SHP77 treated with DMSO at 0.1 percent for 48 hours (cell line): ENCODE measurements at regions not wholly inside any gene's neighbourhood (a gene's known extent, or its start where the extent isn't known, plus 50 kb on each side); places are given as distances from the start of the nearest gene placed in this dataset.

ENCODE experiments used
- DNase-seq: peaks from one replicate; lab custom pipeline; 2025; lab: John Stamatoyannopoulos, UW

GRCh38 chr17:70871180-70871818 is 702.0 kb downstream of the KCNJ2 start:
- DNase-seq = no peak

- no peak for DNase-seq
These were observed 702.8 kb downstream of the KCNJ2 start for GRCh38 chr17:70872103-70872502.

GRCh38 chr17:70875729-70876310 is 706.5 kb downstream of the KCNJ2 start:
- no peak for DNase-seq

GRCh38 chr17:70878879-70879278 is 709.5 kb downstream of the KCNJ2 start:
- no peak for DNase-seq

DNA sequence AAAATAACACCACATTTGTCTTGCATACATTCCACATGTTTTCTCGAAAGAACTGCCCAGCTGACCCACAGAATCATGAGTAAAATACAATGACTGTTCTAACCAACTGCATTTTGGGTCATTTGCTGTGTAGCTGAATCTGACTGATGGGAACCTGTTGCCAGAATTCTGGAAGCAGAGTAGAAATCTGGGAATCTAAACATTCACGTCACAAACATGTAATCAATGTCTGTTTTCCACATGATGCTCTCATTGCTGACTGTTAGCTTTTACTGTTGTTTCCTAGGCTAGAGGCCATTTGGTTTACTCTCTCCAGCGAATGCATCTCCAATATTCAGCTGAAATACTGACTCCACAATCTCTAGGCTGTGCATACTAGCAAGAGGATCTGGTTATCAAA is 710.1 kb downstream of the KCNJ2 start:
- no peak for DNase-seq

DNA sequence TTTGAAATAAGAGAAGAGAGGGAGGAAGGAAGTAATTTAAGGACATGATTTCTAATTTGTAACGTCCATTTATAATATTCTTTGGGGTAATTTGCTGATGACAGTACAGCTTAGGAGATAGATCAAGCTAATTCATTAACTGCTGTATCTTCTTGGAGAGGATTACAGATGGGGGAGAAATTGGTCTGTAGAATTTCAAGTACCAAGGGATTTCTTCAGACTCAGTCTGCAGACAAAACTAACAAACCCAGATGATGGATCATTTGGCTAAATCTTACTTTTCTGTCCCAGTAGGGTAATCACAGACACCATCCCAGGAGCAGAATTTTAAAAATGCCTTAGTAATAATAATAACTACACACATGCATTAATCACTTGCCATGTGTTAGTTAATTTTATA is 711.8 kb downstream of the KCNJ2 start:
- DNase-seq = no peak

DNA sequence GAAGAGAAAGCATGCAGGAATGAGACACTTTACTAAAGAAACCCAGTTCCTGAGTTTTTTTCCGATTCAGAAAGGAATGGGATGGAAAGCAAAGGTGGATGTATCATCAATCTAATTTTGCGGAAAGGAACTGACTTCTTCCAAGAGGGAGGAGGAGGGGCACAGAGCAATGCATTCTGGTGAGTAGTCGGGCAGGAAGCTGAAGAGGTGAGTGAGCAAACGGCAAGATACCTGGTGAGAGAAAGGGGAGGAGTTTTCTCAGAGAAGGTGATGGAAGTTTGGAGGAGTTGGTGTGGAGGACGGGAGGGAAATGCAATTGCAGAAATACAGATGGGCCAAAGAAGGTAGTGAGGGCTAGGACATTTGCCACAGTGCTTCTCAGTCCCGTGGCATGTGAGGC is 713.2 kb downstream of the KCNJ2 start:
- no peak for DNase-seq

GRCh38 chr17:70886648-70887047 is 717.3 kb downstream of the KCNJ2 start:
- no peak for DNase-seq

- DNase-seq = no peak
These were observed 719.0 kb downstream of the KCNJ2 start for GRCh38 chr17:70888324-70888723.

- no peak for DNase-seq
These were observed 722.0 kb downstream of the KCNJ2 start for GRCh38 chr17:70891306-70891705.

- no peak for DNase-seq
These were observed 723.2 kb downstream of the KCNJ2 start for GRCh38 chr17:70892527-70892926.

- no peak for DNase-seq
These were observed 727.5 kb downstream of the KCNJ2 start for GRCh38 chr17:70896843-70897242.

GRCh38 chr17:70897446-70897845 is 728.1 kb downstream of the KCNJ2 start:
- DNase-seq = no peak

- no peak for DNase-seq
These were observed 732.5 kb downstream of the KCNJ2 start for GRCh38 chr17:70901870-70902269.

DNA sequence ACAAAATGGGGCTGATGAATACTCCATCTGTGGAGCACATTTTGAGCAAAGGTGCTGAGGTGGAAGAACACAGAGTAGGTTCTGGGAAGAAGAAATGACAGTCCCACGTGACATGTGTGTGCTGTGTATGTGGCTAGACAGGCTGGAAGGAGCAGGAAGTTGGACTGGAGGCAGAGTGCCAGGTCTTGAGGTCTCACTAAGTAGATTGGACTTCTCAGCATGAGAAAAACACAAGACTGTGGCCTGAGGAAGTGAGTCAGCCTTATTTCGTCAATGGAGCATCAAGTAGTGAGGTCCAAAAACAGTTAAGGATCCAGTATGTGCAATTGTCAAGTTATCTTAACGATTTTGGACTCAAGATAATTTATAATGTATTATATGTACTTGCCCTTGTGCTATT is 736.5 kb downstream of the KCNJ2 start:
- no peak for DNase-seq

DNA sequence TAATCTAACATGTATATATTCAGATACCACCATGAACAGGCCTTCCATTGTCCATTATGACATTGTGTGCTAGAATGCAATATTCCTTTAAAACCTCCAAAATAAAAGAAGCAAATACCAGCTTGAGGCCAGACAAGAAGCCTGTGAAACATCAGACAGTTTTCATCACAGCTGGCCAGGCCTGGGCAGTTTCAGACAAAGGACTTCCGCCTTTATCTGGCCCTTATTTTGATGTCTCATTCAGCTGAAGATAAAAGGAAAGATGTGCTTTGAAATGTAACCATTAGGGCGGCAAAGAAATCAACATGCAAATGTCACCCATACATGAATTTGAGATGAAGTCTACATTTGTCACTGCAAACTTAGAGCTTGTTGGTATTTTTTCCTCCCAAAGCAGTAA is 737.5 kb downstream of the KCNJ2 start:
- no peak for DNase-seq

DNA sequence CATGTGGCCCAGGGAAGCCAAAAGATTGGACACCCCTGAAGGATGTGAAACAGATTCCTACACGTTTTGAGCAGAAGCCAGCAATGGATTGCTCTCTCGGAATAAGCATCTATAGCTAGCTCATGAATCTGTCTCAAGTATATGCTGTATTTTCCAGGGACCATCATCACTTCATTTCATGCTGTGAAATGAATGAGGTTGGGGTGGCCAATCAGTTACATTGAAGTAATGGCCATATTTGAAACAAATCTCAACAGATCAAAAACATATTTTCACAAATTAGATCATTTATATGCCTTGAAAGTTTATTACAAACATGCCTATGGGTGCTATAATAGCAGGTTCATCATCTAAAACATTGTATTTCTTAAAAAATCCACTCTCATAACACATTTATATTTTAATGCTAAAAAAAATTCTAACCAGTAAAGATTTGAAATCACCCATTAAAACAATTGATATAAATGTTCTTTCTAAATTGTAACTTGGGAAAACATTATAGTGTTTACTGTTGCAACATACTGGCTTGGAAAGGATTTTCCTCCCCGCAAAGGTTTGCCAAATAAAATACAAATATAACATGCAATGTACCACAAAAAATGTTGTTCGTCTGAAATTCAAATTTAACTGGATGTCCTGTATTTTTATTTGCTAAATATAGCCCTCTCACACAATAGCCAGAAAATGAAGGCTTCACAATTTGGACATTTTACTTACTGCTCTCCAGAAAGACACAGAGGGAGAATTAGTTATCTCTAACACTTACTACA is 743.6 kb downstream of the KCNJ2 start:
- DNase-seq = no peak

GRCh38 chr17:70916469-70916868 is 747.1 kb downstream of the KCNJ2 start:
- DNase-seq = no peak

GRCh38 chr17:70919241-70919640 is 749.9 kb downstream of the KCNJ2 start:
- no peak for DNase-seq

GRCh38 chr17:70920416-70920815 is 751.1 kb downstream of the KCNJ2 start:
- DNase-seq = no peak

- no peak for DNase-seq
These were observed 752.9 kb downstream of the KCNJ2 start for GRCh38 chr17:70922268-70922667.

DNA sequence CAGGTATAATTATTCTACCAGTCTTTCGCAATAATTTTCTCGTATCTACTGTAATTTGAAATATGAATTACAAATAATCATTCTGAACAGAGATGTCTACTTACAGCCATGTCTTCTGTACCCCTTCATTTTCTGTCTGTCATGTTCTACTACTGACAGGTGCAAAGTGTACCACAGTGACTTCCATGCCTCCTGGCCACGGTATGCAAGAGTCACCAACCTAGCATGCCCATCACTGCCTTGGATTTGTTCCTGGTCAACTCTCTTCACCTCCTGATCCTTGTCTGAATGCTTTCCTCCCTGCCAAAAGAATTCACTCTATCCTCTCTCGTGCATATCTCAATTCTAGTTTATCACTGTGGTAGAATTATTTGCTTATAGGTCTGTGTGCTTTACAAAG is 755.4 kb downstream of the KCNJ2 start:
- no peak for DNase-seq

DNA sequence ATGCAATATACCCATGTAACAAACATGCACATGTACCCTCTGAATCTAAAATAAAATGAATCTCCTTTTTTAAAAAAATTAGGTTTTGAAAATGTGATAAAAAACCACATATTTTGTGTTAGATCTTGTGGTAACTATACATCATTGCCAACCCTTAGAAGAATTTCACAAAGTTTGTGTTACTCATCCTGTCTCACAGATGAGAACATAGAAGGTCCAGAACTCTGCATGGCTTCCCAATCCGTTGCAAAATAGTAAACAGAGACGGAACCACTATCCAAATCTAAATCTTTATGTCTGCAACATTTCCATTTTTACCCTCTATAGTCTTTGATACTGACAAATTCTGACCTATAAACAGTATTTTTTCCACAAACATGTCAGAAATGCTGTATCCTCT is 759.9 kb downstream of the KCNJ2 start:
- DNase-seq = no peak

DNA sequence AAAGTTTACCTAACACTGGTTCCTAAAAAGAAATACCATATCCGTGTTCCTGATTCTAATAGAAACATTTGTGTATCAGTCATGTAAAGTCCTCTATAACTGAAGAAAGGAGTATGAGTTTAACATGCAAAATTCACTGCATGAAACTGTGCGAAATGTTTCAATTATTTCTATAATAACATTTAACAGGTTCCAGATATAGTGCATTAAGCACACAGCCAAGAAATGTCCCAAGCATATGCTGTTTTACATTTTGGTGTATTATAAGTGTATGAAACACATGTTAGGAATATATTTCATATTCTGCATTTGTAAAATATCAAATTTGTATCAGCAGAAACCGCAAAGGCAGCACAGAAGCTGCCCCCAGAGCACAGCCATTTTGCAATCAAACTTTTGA is 764.9 kb downstream of the KCNJ2 start:
- no peak for DNase-seq
